ENCODE measurements at regions not wholly inside any gene's neighbourhood (a gene's known extent, or its start where the extent isn't known, plus 50 kb on each side); places are given as distances from the start of the nearest gene placed in this dataset.

DNA sequence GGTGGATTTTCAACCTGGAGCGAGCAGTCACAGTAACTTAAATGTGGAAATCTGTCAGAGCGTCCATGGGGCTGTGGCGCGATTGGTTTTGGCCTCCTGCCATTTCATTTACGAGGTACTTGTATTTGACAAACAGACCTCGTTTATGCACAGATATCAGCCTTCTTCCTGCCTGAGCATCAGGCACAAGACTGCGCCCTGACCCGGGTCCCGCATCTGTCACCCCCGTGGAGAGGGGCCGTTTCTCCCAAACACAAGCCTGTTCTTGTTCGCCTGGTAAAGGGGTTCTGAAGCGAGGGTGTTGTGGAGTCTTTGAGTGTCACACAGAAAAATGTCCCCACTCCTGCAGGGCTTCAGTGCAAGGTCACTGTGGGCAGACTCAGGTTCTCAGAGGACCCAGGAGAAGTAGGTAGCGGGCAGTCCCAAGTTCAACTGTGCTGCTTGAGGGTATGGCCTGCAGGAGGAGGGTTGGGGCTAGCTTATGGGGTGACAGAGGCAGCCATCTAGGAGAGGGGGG, 202.3 kb downstream of the URI1 start:
- no peak for TF ChIP-seq CTCF (IDR thresholded peaks at IDR 0.05; ENCODE audit: insufficient read depth, low read length, severe bottlenecking)
- H3K36me3 ChIP-seq (ENCODE audit: control insufficient read depth, insufficient read depth, low read length) = no peaks in the 10 kb centered on the region
- H3K4me3 ChIP-seq (ENCODE audit: low read depth, low read length) = no peak overlapping the region
- FAIRE-seq = no peak
- no peaks in the 10 kb centered on the region for H3K27me3 ChIP-seq (ENCODE audit: control insufficient read depth, insufficient read depth, low read length)
- DNase-seq (ENCODE audit: low read depth) = no peak

DNA sequence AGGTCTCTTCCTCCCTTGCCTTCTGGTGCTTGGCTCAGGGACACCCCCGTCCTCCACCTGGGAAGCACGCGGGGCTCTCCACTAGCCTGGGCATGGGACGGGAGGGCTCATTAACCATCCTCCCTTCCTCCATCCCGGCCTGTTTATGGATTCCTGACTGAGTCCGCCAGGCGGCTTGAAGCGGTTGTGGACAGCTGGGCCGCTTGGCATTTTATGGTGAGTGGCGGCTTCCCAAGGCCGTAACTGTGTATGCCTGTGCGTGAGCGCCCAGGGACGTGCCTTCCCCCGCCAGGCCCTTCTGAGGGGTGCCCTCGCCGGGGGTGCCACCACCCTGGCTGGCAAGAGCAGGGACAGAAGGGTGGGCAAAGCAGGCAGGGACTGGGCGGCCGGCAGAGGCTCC, 202.8 kb downstream of the URI1 start:
- H3K4me3 ChIP-seq (ENCODE audit: low read depth, low read length) = no peak overlapping the region
- DNase-seq (ENCODE audit: low read depth) (no peak), FAIRE-seq (no peak)
- TF ChIP-seq CTCF (IDR thresholded peaks at IDR 0.05; ENCODE audit: insufficient read depth, low read length, severe bottlenecking) = no peak
- no peaks in the 10 kb centered on the region for H3K27me3 ChIP-seq (ENCODE audit: control insufficient read depth, insufficient read depth, low read length)
- no peaks in the 10 kb centered on the region for H3K36me3 ChIP-seq (ENCODE audit: control insufficient read depth, insufficient read depth, low read length)

- Histone ChIP-seq H3K4me3 (ENCODE audit: low read depth, low read length) (no peak overlapping the region), H3K36me3 (ENCODE audit: control insufficient read depth, insufficient read depth, low read length) (no peaks in the 10 kb centered on the region), H3K27me3 (ENCODE audit: control insufficient read depth, insufficient read depth, low read length) (no peaks in the 10 kb centered on the region)
- FAIRE-seq (no peak), DNase-seq (ENCODE audit: low read depth) (no peak)
- no peak for TF ChIP-seq CTCF (IDR thresholded peaks at IDR 0.05; ENCODE audit: insufficient read depth, low read length, severe bottlenecking)
These were observed 203.4 kb downstream of the URI1 start for GRCh38 chr19:30145467-30145866.

GRCh38 chr19:30146346-30146745, 204.3 kb downstream of the URI1 start:
- Histone ChIP-seq H3K36me3 (ENCODE audit: control insufficient read depth, insufficient read depth, low read length) (no peaks in the 10 kb centered on the region), H3K27me3 (ENCODE audit: control insufficient read depth, insufficient read depth, low read length) (no peaks in the 10 kb centered on the region), H3K4me3 (ENCODE audit: low read depth, low read length) (no peak overlapping the region)
- TF ChIP-seq CTCF (IDR thresholded peaks at IDR 0.05; ENCODE audit: insufficient read depth, low read length, severe bottlenecking) = no peak
- FAIRE-seq = no peak
- no peak for DNase-seq (ENCODE audit: low read depth)

DNA sequence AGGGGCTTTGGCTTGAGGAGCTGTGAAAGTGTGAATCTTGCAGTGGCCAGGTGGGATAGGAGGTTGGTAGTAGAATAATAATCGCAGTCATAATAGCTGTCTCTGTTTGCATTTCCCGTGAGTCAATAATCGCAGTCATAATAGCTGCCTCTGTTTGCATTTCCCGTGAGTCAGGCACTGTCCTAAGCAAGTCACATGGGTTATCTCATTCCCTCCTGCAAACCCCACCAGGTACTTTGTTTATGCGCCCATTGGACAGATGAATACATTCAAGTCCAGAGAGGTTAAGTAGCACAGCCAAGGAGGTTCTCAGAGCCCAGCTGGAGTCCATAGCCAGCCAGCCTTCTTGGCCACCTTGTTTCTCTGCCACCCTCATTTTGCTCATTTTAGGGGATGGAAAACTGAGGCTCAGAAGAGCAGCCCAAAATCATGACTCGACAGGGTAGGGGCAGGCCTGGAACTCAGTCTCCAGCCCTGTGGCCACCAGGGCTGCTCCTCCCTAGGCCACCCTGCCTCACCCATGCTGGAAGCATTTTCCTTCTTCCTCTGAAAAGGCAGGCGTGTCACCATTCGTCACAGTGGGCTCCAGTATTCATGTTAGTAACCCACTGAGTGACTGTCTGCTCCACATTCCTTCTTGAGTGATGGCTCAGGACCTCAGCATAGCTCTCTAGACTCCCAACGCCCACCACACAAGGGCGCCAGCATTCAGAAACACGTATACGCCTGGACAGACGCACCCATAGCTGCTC, 206.2 kb downstream of the URI1 start:
- Histone ChIP-seq H3K36me3 (ENCODE audit: control insufficient read depth, insufficient read depth, low read length) (no peaks in the 10 kb centered on the region), H3K4me3 (ENCODE audit: low read depth, low read length) (no peak overlapping the region), H3K27me3 (ENCODE audit: control insufficient read depth, insufficient read depth, low read length) (no peaks in the 10 kb centered on the region)
- DNase-seq (ENCODE audit: low read depth) (peak; percentile 64), FAIRE-seq (no peak)
- TF ChIP-seq CTCF (IDR thresholded peaks at IDR 0.05; ENCODE audit: insufficient read depth, low read length, severe bottlenecking) = no peak

DNA sequence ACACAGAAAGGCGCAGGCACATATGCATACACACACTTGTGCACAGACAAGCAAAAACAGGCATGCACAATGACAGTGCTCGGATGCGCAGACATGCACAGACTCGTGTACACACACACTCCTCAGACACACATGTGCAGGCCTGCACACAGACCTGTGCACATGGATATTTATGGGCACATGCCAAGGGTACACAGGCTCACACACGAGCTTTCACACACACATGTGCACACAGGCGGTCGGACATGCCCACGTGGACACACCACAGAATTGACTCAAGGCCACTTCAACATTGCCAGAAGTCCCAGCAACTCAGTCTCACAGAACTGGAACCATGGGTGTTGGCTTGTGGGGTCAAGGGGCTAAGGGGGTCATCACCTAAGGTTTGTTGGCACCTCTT, 206.8 kb downstream of the URI1 start:
- H3K4me3 ChIP-seq (ENCODE audit: low read depth, low read length) = no peak overlapping the region
- FAIRE-seq (peak; percentile 93), DNase-seq (ENCODE audit: low read depth) (no peak)
- TF ChIP-seq CTCF (IDR thresholded peaks at IDR 0.05; ENCODE audit: insufficient read depth, low read length, severe bottlenecking) = no peak
- H3K27me3 ChIP-seq (ENCODE audit: control insufficient read depth, insufficient read depth, low read length) = no peaks in the 10 kb centered on the region
- no peaks in the 10 kb centered on the region for H3K36me3 ChIP-seq (ENCODE audit: control insufficient read depth, insufficient read depth, low read length)

All from bronchial epithelial cell (primary cell).